Stimulated activated CD8-positive, alpha-beta memory T cell treated with anti-CD3 and anti-CD28 coated beads, Interleukin-7, amount 100 ng/mL, for 48 hours (primary cell): ENCODE measurements at regions not wholly inside any gene's neighbourhood (a gene's known extent, or its start where the extent isn't known, plus 50 kb on each side); places are given as distances from the start of the nearest gene placed in this dataset.
"Not testable (repeated sequence)": the region's sequence is repeated elsewhere in the genome, so short reads cannot be mapped to it uniquely, and the experiment has no call there.

ENCODE experiments used
- DNase-seq, 2 donors: peaks; one replicate each; pipeline ENCODE4 v3.0.0-alpha.2; 2020; ENCODE audit warnings: low read depth in 1 of 2; ENCODE audit errors: extremely low read depth in 1 of 2

DNA sequence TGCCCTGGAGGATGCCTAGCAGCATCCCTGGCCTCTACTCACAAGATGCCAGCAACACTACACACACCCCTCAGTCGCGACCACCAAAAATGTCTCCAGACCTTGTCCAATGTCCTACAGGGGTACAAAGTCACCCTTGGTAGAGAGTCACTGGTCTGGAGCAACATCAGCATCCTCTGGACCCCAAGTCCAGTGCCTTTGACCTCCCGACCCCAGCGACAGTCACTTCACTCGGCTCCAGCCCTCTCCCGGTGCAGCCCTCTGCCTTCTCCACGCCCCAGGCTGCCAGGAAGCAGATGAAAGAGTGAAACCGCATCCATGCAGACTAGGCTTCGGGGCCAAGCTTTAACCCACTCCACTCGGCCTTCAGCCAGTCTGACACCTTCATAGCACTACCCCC, 92.0 kb upstream of the SRSF6 start:
- DNase-seq: no peak

DNA sequence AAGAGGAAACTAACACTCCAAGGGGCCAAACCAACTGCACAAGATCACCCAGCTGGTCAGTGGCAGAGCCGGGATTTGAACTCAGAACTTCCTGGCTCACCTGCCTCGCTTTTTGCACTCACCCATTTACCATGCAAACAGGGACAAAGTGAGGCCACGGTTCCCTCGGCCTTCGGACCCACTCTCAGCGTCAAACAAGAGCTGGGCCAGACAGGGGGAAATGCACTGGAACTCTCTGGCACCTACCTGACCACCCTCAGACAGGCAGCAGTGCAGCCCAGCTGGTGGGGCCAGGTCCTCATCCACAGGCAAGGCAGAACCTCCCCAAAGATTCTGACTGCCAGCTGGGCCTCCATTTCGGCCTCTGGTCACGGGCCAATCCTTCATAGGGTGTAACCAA, 93.7 kb upstream of the SRSF6 start:
- DNase-seq: no peak

DNA sequence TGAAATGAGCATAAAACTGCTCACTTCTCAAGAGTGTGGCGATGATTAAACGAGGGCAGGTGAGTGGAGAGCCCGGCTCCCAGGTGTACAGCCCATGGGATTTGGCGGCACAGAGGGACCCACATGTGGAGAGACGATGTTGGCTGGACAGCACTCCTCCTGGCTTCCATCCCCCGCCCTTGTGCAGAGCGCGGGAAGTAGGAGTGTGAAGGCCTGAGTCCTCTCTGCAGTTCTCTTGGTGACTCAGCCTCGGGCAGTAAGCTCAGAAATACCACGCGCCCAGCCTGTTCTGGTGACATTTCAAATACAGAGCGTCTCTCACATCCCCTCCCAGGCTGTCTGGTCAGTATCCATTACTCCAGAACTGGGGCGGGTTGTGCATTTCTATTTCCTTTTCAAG, 94.2 kb upstream of the SRSF6 start:
- DNase-seq: no peak

DNA sequence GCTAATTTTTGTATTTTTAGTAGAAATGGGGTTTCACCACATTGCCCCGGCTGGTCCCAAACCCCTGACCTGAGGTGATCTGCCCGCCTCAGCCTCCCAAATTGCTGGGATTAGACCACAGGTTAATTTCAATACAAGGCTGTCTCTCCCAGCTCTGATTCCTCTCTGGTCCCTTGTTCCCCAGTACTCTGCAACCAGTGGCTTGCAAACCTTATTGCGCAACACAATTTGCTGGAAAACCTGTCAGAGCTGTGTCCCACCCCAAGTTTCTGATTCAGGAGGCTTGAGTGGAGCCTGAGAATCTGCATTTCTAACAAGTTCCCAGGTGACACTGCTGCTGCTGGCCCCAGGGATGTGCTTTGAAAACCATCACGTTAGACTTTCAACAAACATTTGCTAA, 96.2 kb upstream of the SRSF6 start:
- no peak for DNase-seq

DNA sequence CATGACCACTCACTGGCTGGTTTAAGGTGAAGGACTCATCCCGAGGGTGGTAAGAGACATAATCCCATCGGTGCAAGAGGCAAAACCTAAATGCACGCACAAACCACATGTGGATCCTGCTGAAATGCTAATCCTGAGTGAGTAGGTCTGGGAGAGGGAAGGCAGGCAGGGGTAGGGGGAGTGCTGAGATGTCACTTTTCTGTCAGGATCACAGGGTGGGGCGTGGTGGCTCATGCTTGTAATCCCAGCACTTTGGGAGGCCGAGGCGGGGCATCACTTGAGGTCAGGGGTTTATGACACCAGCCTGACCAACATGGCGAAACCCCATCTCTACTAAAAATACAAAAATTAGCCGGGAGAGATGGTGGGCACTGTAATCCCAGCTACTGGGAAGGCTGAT, 97.7 kb upstream of the SRSF6 start:
- DNase-seq: no peak

DNA sequence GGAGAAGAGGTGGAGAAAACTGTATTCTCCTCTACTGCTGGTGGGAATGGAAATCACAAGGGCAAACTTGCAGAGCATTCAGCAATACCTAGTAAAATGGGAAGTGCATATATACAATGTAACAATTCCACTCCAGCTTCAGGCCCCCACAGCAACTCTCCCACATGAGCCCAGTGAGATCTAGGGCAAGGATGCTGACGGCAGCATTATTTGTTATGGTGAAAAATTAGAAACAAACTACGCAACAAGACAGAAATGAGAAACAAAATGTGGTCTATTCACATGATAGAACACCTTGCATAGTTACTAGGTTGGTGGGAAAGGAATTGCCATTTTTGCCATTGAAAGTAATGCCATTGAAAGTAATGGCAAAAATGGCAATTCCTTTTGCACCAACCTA, 98.9 kb upstream of the SRSF6 start:
- no peak for DNase-seq

DNA sequence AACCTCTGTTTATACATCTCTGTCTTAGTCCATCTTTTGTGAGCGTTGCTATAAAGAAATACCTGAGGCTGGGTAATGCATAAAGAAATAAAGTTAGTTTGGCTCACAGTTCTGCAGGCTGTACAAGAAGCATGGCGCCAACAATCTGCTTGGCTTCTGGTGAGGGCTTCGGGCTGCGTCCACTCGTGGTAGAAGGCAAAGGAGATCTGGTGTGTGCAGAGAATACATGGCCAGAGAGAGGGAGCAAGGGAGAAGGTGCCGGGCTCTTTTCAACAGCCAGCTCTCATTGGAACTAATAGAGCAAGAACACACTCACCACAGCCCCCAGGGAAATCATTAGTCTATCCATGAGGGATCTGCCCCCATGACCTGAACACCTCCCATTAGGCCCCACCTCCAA, 100.3 kb upstream of the SRSF6 start:
- no peak for DNase-seq

DNA sequence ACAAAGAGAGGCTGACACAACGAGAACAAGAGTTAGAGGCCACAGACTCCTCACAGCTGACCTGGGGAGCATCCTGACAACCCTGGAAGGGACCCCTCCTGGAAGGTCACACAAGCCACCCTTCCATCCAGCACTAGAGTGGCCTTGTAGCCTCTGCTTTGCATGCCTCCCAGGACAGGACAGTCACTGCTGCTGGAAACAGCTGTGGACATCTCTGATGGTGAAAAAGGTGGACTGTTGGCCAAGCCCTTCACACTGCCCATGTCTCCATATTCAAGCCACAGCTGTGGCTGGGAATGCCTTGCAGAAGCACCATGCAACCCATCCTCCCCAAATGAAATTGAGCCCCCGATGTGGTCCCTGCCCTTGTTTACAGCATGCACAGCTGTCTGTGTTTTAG, 102.1 kb upstream of the SRSF6 start:
- no peak for DNase-seq

DNA sequence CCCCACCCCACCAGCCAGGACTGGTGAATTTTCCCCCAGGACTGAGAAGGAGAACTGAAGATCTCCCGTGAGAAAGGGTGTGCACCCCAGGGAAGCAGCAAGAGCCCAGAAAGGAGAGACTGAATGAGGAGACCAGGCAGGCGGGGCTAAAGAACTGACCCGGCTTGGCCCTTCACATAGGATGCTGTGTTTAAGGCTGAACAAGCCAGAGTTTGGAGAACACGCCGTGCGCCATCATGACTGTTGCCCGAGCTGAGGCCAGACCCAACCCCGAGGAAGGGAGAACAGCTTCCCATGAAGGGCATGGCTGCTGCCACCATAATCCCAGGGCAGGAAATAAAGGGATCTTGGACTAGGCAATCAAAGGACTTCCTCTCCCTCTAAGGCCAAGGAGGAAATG, 104.7 kb upstream of the SRSF6 start:
- DNase-seq: no peak

DNA sequence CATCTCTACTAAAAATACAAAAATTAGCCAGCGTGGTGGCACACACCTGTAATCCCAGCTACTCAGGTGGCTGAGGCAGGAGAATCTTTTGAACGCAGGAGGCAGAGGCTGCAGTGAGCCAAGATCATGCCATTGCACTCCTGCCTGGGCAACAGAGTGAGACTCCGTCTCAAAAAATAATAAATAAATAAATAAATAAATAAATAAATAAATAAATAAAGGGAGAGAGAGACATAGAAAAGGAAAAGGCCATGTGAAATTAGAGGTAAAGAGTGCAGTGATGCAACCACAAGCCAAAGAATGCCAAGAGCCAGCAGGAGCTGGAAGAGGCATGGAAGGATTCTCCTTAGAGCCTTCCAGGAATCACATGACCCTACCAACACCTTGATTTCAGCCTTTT, 107.0 kb upstream of the SRSF6 start:
- not testable (repeated sequence) for DNase-seq

DNA sequence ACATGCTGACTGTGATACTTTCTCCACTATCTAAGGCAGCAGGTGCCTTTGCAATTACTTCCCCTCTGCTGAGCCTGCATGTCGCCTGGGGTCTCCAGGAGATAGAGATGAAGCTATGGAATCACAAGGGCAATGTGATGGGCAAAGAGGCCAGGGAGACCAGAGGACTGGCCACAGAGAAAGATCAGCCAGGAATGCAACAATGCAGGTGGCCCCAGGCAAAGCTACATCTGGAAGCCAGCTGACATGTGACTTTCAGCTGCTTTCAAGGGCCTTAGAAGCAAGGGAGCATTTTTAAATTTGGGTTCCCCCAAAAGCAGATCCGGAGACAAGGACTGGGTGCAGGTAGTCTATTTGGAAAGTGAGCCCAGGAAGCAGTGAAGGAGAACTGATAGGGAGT, 107.9 kb upstream of the SRSF6 start:
- no peak for DNase-seq

DNA sequence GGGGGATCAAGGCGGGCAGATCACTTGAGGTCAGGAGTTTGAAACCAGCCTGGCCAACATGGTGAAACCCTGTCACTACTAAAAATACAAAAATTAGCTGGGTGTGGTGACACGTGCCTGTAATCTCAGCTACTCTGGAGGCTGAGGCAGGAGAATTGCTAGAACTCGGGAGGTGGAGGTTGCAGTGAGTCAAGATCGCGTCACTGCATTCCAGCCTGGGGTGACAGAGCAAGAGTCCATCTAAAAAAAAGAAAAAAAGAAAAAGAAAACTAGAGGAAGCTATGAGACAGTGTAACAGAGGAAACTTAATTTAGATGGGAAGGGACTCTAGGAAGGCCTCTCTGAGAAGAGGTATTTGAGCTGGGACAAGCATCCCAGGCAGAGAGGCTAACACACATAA, 109.9 kb upstream of the SRSF6 start:
- not testable (repeated sequence) for DNase-seq

DNA sequence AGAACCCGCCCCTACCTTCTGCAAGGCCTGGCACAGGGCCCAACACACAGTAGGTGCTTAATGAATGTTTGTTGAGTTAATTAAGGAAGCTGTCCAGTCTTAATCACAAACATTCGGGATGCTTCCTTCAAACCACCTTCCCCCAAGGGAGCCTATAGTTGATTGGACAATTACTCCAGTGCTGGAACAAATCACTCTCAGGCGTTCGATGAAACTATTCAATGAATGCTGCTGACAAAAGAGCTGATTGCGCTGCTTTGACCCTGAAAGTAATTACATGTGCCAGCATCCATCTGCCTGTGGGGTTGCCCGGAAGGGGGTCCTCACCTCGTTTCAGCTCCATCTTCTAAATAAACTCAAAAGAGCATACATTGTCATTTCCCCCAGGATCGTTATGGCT, 112.0 kb upstream of the SRSF6 start:
- no peak for DNase-seq

DNA sequence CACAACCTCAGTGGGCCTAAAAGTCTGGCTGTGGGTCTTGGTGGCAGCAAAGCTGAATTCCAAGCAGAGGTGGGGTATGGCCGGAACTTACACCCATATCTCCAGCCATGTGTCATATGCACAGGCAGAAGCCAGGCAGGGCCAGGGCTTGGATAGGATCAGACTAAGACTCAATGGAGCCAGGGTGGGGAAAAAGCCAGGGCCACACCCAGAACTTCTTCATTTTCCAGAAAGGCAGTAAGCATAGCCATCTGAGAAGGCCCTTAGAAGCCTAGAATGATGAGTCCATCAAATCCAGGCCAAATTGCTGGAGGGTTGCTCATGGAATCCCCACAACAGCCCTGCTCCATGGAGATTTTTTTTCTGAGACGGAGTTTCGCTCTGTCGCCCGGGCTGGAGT, 116.2 kb upstream of the SRSF6 start:
- no peak for DNase-seq

DNA sequence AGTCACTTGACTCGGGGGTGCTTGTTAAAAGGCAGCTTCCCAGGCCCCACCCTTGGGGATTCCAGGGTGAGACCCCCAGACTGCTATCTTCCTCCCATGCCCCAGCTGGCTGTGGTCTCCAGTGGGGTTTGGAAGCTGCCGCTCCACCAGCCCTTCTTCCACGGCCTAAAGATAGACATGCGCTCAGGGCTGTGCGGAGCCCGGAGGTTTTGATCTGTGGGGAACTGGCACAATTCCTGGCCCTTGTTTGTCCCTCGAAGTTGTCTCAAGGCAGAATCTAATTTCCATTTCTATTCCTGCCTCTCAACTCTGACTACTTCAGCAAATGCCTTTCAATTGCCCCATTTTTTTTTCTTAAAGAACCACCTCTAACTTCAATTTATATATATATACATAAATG, 120.7 kb upstream of the SRSF6 start:
- no peak for DNase-seq

DNA sequence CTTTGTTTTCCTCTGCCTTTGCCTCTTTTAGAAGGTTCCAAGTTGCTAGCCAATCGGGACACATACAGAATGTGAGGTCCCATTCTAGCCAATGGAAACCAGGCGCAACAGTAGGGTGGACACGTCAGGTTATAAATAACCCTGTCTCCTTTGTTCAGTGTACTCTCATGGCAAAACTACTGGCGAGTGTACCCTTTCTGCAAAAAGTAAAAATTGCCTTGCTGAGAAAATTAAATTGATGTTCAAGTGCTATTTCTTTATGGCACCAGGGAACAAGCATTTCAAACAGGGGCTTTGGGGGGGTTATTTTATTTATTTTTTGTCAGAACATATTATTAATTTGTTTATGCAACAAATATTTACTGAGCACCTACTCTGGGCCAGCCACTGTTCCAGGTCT, 123.6 kb upstream of the SRSF6 start:
- DNase-seq: no peak

DNA sequence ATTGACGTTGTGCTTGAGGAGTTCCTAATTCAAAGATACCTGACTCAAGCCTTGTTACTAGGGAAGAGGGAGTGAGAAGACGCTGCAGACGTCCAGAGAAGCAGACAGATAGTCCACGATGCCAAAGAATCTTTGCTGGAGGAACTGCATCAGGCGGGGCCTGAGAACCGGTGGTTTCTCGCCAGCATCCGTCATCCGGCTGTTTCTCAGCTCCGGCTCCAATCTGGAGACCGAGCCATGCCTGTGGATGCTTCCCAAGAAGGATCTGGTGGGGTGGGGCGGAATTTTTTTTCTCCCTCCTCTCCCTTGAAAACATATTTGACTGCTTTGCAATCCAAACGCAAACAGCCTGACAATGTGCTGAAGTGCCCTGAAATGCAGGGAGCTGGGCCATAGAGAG, 125.8 kb upstream of the SRSF6 start:
- no peak for DNase-seq

DNA sequence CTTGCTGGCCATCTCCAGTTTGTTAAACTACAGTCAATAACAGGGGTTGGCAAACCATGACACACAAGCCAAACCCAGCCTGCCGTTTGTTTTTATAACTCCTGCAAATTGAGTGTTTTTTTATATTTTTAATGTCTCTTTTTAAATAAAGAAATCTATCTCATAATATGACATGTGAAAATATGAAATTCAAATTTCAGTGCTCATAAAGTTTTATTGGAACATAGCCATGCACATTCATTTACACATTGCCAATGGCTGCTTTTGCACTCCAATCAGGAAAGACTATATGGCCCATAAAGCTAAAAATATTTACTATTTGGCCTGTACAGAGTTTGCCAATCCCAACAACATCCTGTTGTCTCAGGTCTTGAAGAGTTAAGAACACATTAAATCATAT, 129.0 kb upstream of the SRSF6 start:
- no peak for DNase-seq

DNA sequence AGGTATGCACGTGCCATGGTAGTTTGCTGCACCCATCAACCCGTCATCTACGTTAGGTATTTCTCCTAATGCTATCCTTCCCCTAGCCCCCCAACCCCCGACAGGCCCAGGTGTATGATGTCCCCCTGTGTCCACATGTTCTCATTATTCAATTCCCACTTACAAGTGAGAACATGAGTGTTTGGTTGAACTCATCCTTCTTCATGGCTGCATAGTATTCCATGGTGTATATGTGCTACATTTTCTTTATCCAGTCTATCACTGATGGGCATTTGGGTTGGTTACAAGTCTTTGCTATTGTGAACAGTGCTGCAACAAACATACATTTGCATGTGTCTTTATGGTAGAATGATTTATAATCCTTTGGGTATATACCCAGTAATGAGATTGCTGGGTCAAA, 130.5 kb upstream of the SRSF6 start:
- DNase-seq: not testable (repeated sequence)

DNA sequence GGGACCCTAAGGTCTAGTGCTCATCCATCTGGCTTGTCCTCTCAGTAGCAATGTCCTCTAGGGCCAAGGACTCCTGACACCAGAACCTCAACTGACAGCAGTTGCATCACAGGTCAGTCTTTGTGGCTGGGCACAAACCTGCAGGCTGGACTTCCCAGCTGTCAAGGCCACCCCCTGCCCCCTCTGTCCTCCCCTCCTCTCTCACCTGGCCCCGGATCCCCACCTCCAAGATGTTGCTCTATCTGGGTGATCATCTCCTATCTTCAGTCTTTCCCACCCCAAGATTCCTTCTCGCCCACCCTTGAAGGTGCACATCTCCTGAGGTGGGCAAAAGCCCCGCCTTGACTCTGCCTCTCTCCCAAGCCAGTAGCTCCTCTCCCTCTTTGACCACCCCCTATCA, 131.8 kb upstream of the SRSF6 start:
- no peak for DNase-seq

DNA sequence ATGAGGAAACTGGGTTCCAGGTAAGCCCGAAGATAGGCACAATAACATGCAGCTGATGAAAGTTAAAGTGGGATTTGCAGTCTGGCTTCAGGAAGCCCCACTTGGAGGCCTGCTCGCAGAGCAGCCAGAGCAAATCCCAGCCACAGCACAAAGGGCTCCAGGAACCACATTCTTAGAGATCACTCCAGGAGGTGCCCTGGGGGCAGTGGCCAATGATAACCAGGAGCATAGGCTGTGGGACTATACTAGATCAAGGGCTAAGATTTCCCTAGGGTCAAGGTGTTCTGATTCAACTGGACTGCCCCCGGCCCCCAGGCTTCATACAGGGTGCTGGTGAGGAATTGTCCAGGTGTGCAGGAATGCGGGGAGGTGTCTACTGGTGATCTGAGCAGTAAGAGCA, 133.9 kb upstream of the PTPRT start:
- DNase-seq: no peak

DNA sequence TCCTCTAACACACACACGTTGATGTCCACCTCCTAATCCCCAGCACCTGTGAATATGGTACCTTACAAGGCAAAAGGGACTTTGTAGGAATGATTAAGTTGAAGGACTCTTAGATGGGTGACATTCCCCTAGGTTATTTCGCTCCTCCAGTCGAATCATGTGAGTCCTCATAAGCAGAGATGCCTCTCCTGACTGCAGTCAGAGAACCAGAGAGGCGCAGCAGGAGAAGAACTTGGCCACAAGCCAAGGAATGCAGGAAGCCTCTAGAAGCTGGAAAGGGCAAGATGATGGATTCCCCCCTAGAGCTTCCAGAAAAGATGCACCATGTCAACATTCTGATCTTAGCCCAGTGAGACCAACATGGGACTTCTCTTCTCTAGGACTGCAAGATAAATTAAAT, 133.1 kb upstream of the PTPRT start:
- DNase-seq: no peak

DNA sequence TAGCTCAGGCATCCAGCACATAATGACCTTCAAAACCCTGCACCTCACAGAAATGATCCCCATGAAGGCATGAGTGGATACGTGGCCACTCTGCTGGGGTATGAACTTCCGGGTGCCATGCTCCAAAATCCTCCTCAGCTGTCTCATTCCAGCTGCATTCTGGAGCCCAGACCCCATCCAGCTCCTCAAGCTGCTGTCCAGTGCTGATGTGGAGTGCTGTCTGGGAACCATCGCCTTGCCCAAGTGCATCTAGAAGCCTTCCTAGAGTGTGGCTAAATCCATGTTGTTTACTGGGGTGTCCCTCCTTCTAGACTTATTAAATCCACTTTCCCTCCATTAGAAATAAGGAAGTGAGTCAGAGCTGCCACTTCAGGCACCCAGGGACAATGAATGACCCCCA, 130.8 kb upstream of the PTPRT start:
- no peak for DNase-seq

DNA sequence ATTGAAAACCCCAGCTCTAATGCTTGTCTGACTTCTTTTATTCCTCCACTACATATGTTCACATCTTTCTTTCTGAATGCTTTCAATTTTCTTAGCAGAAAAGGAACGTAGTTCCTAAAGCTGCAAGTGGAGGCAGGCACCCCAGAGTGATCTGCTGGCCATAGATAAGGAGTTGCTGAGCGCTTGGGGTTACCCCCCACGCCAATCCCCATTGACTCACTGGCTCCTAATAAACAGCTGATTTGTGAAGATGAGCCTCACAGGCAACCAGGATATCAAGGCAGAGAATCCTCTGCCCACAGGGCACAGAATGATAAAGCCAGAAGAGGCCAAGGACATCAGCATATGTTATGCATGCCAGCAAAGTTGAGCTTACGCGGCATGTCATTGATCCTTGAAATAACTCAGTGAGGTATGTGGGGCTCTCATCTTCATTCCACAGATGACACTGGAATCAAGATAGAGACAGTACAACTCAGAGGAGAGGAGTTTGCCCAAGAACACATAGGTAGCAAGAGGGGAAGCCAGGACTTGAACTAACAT, 129.1 kb upstream of the PTPRT start:
- DNase-seq: no peak
